Hepatocyte (in vitro differentiated cells): ENCODE measurements at regions not wholly inside any gene's neighbourhood (a gene's known extent, or its start where the extent isn't known, plus 50 kb on each side); places are given as distances from the start of the nearest gene placed in this dataset.

ENCODE experiments used
- DNase-seq: peaks from one replicate; pipeline ENCODE4 v3.0.0-alpha.2; 2016; ENCODE audit warnings: low spot score
- H2AFZ ChIP-seq: fragments of 200-600 bp; sonication (generic); 2 replicates; pipeline ENCODE4 v1.6.0; 2016; ENCODE audit warnings: antibody characterized with exemption, mild to moderate bottlenecking
- H3K27ac ChIP-seq: fragments of 200-600 bp; sonication (generic); 2 replicates; pipeline ENCODE4 v1.5.1; 2016; ENCODE audit warnings: mild to moderate bottlenecking
- H3K27me3 ChIP-seq: fragments of 200-600 bp; sonication (generic); 2 replicates; pipeline ENCODE4 v1.6.1; 2016
- H3K36me3 ChIP-seq: fragments of 200-600 bp; sonication (generic); replicated peaks from 2 replicates; pipeline ENCODE4 v1.5.1; 2016; ENCODE audit warnings: low read depth; ENCODE audit not compliant: insufficient read depth
- H3K4me1 ChIP-seq: fragments of 200-600 bp; sonication (generic); 2 replicates; pipeline ENCODE4 v1.5.1; 2016; ENCODE audit warnings: mild to moderate bottlenecking, moderate library complexity; ENCODE audit not compliant: insufficient read depth
- H3K4me2 ChIP-seq: fragments of 200-600 bp; sonication (generic); 2 replicates; pipeline ENCODE4 v1.6.0; 2016
- H3K4me3 ChIP-seq: fragments of 200-600 bp; sonication (generic); 2 replicates; pipeline ENCODE4 v1.5.1; 2016; ENCODE audit warnings: mild to moderate bottlenecking
- H3K79me2 ChIP-seq: fragments of 200-600 bp; sonication (generic); 2 replicates; pipeline ENCODE4 v1.6.0; 2017; ENCODE audit warnings: mild to moderate bottlenecking
- H3K9me2 ChIP-seq: fragments of 200-600 bp; sonication (generic); replicated peaks from 2 replicates; pipeline ENCODE4 v1.6.0; 2017; ENCODE audit warnings: mild to moderate bottlenecking; ENCODE audit not compliant: insufficient read depth
- H3K9me3 ChIP-seq: fragments of 200-600 bp; sonication (generic); 2 replicates; pipeline ENCODE4 v1.5.1; 2016; ENCODE audit warnings: low read depth, mild to moderate bottlenecking
- H4K20me1 ChIP-seq: fragments of 200-600 bp; sonication (generic); 2 replicates; pipeline ENCODE4 v1.6.0; 2016; ENCODE audit warnings: mild to moderate bottlenecking; ENCODE audit not compliant: insufficient read depth, poor library complexity, severe bottlenecking
- CTCF ChIP-seq: fragments of 200-600 bp; sonication (generic); IDR thresholded peaks from 2 replicates; pipeline ENCODE4 v1.5.1; 2016; ENCODE audit warnings: antibody characterized with exemption, mild to moderate bottlenecking; ENCODE audit not compliant: poor library complexity
- EZH2 ChIP-seq: fragments of 200-600 bp; sonication (generic); IDR thresholded peaks from 2 replicates; pipeline ENCODE4 v1.6.1; 2016; ENCODE audit warnings: antibody characterized with exemption, mild to moderate bottlenecking, borderline replicate concordance
- EZH2phosphoT487 ChIP-seq: fragments of 200-600 bp; sonication (generic); IDR thresholded peaks from one replicate; pipeline ENCODE4 v1.6.1; 2018; ENCODE audit warnings: antibody characterized with exemption, mild to moderate bottlenecking, low read depth, moderate library complexity; ENCODE audit not compliant: unreplicated experiment, severe bottlenecking
- WGBS: methylation state at CpG from one replicate; pipeline ENCODE4 v1.1.6; 2016; ENCODE audit warnings: low lambda C conversion rate; ENCODE audit errors: missing lambda C conversion rate; 5-methylcytosine and 5-hydroxymethylcytosine counted together

- no peak overlapping the region for H2AFZ ChIP-seq
- H3K79me2 ChIP-seq, result no peaks in the 10 kb centered on the region
- WGBS, result 89% methylated on average over 12 of the region's 12 CpGs
- H3K27ac ChIP-seq, result no peak overlapping the region
- no peak for DNase-seq
- H3K36me3 ChIP-seq, result no peaks in the 10 kb centered on the region
- no peak overlapping the region for H3K4me2 ChIP-seq
- H3K4me1 ChIP-seq, result peaks cover 13% of the 10 kb centered on the region
- no peak for TF ChIP-seq EZH2
- TF ChIP-seq EZH2phosphoT487, result no peak
- TF ChIP-seq CTCF, result no peak
- no peaks in the 10 kb centered on the region for H3K9me3 ChIP-seq
- no peaks in the 10 kb centered on the region for H3K9me2 ChIP-seq
- H3K27me3 ChIP-seq, result peaks cover 32% of the 10 kb centered on the region
- no peaks in the 10 kb centered on the region for H4K20me1 ChIP-seq
- H3K4me3 ChIP-seq, result no peak overlapping the region
Observed at GRCh38 chr2:9755638-9756037, 87.6 kb upstream of the TAF1B start.

- H3K27me3 ChIP-seq, result peaks cover 32% of the 10 kb centered on the region
- H3K9me2 ChIP-seq, result no peaks in the 10 kb centered on the region
- H3K4me1 ChIP-seq, result peaks cover 13% of the 10 kb centered on the region
- no peak overlapping the region for H2AFZ ChIP-seq
- H3K36me3 ChIP-seq, result no peaks in the 10 kb centered on the region
- H3K4me3 ChIP-seq, result no peak overlapping the region
- H3K27ac ChIP-seq, result no peak overlapping the region
- no peaks in the 10 kb centered on the region for H3K9me3 ChIP-seq
- H3K4me2 ChIP-seq, result no peak overlapping the region
- no peaks in the 10 kb centered on the region for H3K79me2 ChIP-seq
- no peak for DNase-seq
- TF ChIP-seq EZH2phosphoT487 (no peak), EZH2 (no peak), CTCF (no peak)
- H4K20me1 ChIP-seq, result no peaks in the 10 kb centered on the region
- 92% methylated on average over 11 of the region's 11 CpGs for WGBS
Observed at GRCh38 chr2:9756692-9757250, 86.5 kb upstream of the TAF1B start.

GRCh38 chr2:9757501-9758264 is 85.6 kb upstream of the TAF1B start:
- H3K4me3 ChIP-seq, result no peak overlapping the region
- 17% methylated on average over 27 of the region's 27 CpGs for WGBS
- peak; percentile 58 for DNase-seq
- H3K4me2 ChIP-seq, result peak overlapping the region; percentile 84
- H3K9me3 ChIP-seq, result no peaks in the 10 kb centered on the region
- H3K27ac ChIP-seq, result no peak overlapping the region
- peaks cover 32% of the 10 kb centered on the region for H3K27me3 ChIP-seq
- TF ChIP-seq CTCF (no peak), EZH2 (no peak), EZH2phosphoT487 (no peak)
- H2AFZ ChIP-seq, result peak overlapping the region; percentile 69
- no peaks in the 10 kb centered on the region for H3K36me3 ChIP-seq
- H3K4me1 ChIP-seq, result peaks cover 13% of the 10 kb centered on the region
- no peaks in the 10 kb centered on the region for H4K20me1 ChIP-seq
- H3K9me2 ChIP-seq, result no peaks in the 10 kb centered on the region
- no peaks in the 10 kb centered on the region for H3K79me2 ChIP-seq
